Tibial nerve (tissue), 4 donors: ENCODE measurements at regions not wholly inside any gene's neighbourhood (a gene's known extent, or its start where the extent isn't known, plus 50 kb on each side); places are given as distances from the start of the nearest gene placed in this dataset.
"Not testable (repeated sequence)": the region's sequence is repeated elsewhere in the genome, so short reads cannot be mapped to it uniquely, and the experiment has no call there.

Experiments
- DNase-seq, 2 donors: peaks; one replicate each; pipeline ENCODE4 v3.0.0-alpha.2; 2019; ENCODE audit warnings: low spot score in 2 of 2
- H3K27ac ChIP-seq, 4 donors: fragments of 200-600 bp; sonication (generic) in 3 of 4; one replicate each; pipeline ENCODE4 v1.5.1; 2017 to 2019; ENCODE audit warnings: mild to moderate bottlenecking in 1 of 4
- H3K27me3 ChIP-seq, 2 donors: fragments of 200-600 bp; sonication (generic) in 1 of 2; one replicate each; pipeline versions ENCODE4 v1.5.1 to v1.6.0; 2017 to 2019
- H3K36me3 ChIP-seq, 3 donors: fragments of 200-600 bp; sonication (generic); one replicate each; pipeline ENCODE4 v1.5.1; 2018 to 2019
- H3K4me1 ChIP-seq, 4 donors: fragments of 200-600 bp; sonication (generic) in 3 of 4; one replicate each; pipeline ENCODE4 v1.5.1; 2017 to 2019
- H3K4me3 ChIP-seq, 4 donors: fragments of 200-600 bp; sonication (generic) in 3 of 4; one replicate each; pipeline ENCODE4 v1.5.1; 2017 to 2019; ENCODE audit warnings: mild to moderate bottlenecking in 1 of 4, moderate library complexity in 1 of 4
- H3K9me3 ChIP-seq, 4 donors: fragments of 200-600 bp; sonication (generic) in 3 of 4; one replicate each; pipeline ENCODE4 v1.5.1; 2017 to 2019
- CTCF ChIP-seq, 5 experiments: fragments of 200-600 bp in 3 of 5; fragments of 450-650 bp in 2 of 5; sonication (generic) in 3 of 5; IDR thresholded peaks; one replicate each; pipeline ENCODE4 v1.5.1; 2016 to 2019; ENCODE audit warnings: antibody characterized with exemption in 5 of 5, mild to moderate bottlenecking in 3 of 5, moderate library complexity in 2 of 5
- EP300 ChIP-seq, 2 donors: sonication (generic); formaldehyde crosslinking; IDR thresholded peaks; one replicate each; pipeline ENCODE4 v1.6.1; 2017; ENCODE audit warnings: antibody characterized with exemption in 2 of 2, mild to moderate bottlenecking in 1 of 2
- POLR2A ChIP-seq, 2 donors: fragments of 450-650 bp; IDR thresholded peaks; one replicate each; pipeline ENCODE4 v1.6.1; 2017; ENCODE audit warnings: antibody characterized with exemption in 2 of 2, mild to moderate bottlenecking in 2 of 2, moderate library complexity in 2 of 2
- WGBS, 2 donors: methylation state at CpG; one replicate each; pipeline ENCODE4 v1.1.5; 2018; 5-methylcytosine and 5-hydroxymethylcytosine counted together

- Histone ChIP-seq H3K9me3 (no peaks in the 10 kb centered on the region), H3K4me3 (no peak overlapping the region), H3K27ac (peak overlapping the region in 1 of 4 donors; percentile 2), H3K4me1 (peaks cover 0 to 26% (median 4%) of the 10 kb centered on the region in 4 donors), H3K27me3 (no peaks in the 10 kb centered on the region), H3K36me3 (no peaks in the 10 kb centered on the region)
- no peak for TF ChIP-seq EP300 (IDR thresholded peaks at IDR 0.05)
- TF ChIP-seq CTCF (IDR thresholded peaks at IDR 0.05), result no peak
- TF ChIP-seq POLR2A (IDR thresholded peaks at IDR 0.05), result no peak
- DNase-seq, result no peak
- WGBS, 2 donors, result 82 to 83% methylated on average over 8 of the region's 8 CpGs
These were observed 85.9 kb upstream of the HTR4 start for GRCh38 chr5:148740079-148740858.

GRCh38 chr5:148740966-148741742 is 85.3 kb upstream of the ADRB2 start:
- Histone ChIP-seq H3K27ac (no peak overlapping the region), H3K4me1 (peaks cover 0 to 24% (median 4%) of the 10 kb centered on the region in 4 donors), H3K9me3 (no peaks in the 10 kb centered on the region), H3K27me3 (no peaks in the 10 kb centered on the region), H3K4me3 (no peak overlapping the region), H3K36me3 (no peaks in the 10 kb centered on the region)
- DNase-seq, result no peak
- 51 to 57% methylated on average over 9 of the region's 9 CpGs for WGBS, 2 donors
- peak; percentile 64 to 83 (median 74) for TF ChIP-seq CTCF (IDR thresholded peaks at IDR 0.05)
- no peak for TF ChIP-seq EP300 (IDR thresholded peaks at IDR 0.05)
- TF ChIP-seq POLR2A (IDR thresholded peaks at IDR 0.05), result no peak

GRCh38 chr5:148741766-148742165 is 84.6 kb upstream of the ADRB2 start:
- DNase-seq, H3K4me3 ChIP-seq, H3K9me3 ChIP-seq, H3K27ac ChIP-seq, H3K36me3 ChIP-seq, H3K27me3 ChIP-seq: not testable (repeated sequence)
- WGBS, 2 donors, result 62 to 68% methylated on average over 3 of the region's 3 CpGs
- H3K4me1 ChIP-seq, result peaks cover 0 to 18% (median under 1%) of the 10 kb centered on the region in 4 donors

GRCh38 chr5:148744380-148744779 is 82.0 kb upstream of the ADRB2 start:
- 73 to 90% methylated on average over 1 of the region's 1 CpG for WGBS, 2 donors
- H3K27me3 ChIP-seq, result not testable (repeated sequence)

GRCh38 chr5:148746826-148747535 is 79.4 kb upstream of the ADRB2 start:
- Histone ChIP-seq H3K27ac (no peak overlapping the region), H3K27me3 (no peaks in the 10 kb centered on the region), H3K36me3 (no peaks in the 10 kb centered on the region), H3K9me3 (no peaks in the 10 kb centered on the region), H3K4me3 (no peak overlapping the region), H3K4me1 (no peaks in the 10 kb centered on the region)
- no peak for TF ChIP-seq EP300 (IDR thresholded peaks at IDR 0.05)
- TF ChIP-seq CTCF (IDR thresholded peaks at IDR 0.05), result no peak
- WGBS, 2 donors, result 17 to 20% methylated on average over 2 of the region's 2 CpGs
- no peak for DNase-seq

More at GRCh38 chr5:148744380-148744779, 82.0 kb upstream of the ADRB2 start:
- not testable (repeated sequence) for DNase-seq, H3K27ac ChIP-seq, H3K9me3 ChIP-seq, H3K36me3 ChIP-seq, H3K4me3 ChIP-seq
- peaks cover 0 to 12% (median 0%) of the 10 kb centered on the region in 4 donors for H3K4me1 ChIP-seq

- Histone ChIP-seq H3K9me3 (no peaks in the 10 kb centered on the region), H3K4me1 (no peaks in the 10 kb centered on the region), H3K27ac (no peak overlapping the region), H3K4me3 (no peak overlapping the region), H3K27me3 (no peaks in the 10 kb centered on the region), H3K36me3 (no peaks in the 10 kb centered on the region)
- TF ChIP-seq EP300 (IDR thresholded peaks at IDR 0.05) (no peak), POLR2A (IDR thresholded peaks at IDR 0.05) (no peak), CTCF (IDR thresholded peaks at IDR 0.05) (no peak)
- 39 to 49% methylated on average over 2 of the region's 2 CpGs for WGBS, 2 donors
- DNase-seq, result no peak
These were observed 78.9 kb upstream of the ADRB2 start for GRCh38 chr5:148747536-148747906.
